Omental fat pad (tissue), 3 donors: ENCODE measurements at regions not wholly inside any gene's neighbourhood (a gene's known extent, or its start where the extent isn't known, plus 50 kb on each side); places are given as distances from the start of the nearest gene placed in this dataset.

Experiments used
- ATAC-seq: fragments of 150-250 bp; one replicate; pipeline ENCODE4 v1.9.1; 2016; ENCODE audit warnings: mild to moderate bottlenecking, moderate library complexity; ENCODE audit not compliant: low FRiP score
- DNase-seq: peaks from one replicate; pipeline ENCODE4 v3.0.0-alpha.2; 2019; ENCODE audit warnings: low spot score
- CTCF ChIP-seq, 3 donors: fragments of 450-650 bp; IDR thresholded peaks; one replicate each; pipeline ENCODE4 v1.5.1; 2016 to 2017; ENCODE audit warnings: antibody characterized with exemption in 3 of 3, mild to moderate bottlenecking in 3 of 3, moderate library complexity in 2 of 3

- TF ChIP-seq CTCF (IDR thresholded peaks at IDR 0.05) = no peak
- no peak for DNase-seq
- ATAC-seq = no peak
Observed at GRCh38 chr20:1831096-1831495, 64.1 kb upstream of the SIRPA start.

- no peak for TF ChIP-seq CTCF (IDR thresholded peaks at IDR 0.05)
- no peak for ATAC-seq
- DNase-seq = no peak
Observed at GRCh38 chr20:1830240-1830639, 65.0 kb upstream of the SIRPA start.

- no peak for TF ChIP-seq CTCF (IDR thresholded peaks at IDR 0.05)
Observed at GRCh38 chr20:1829531-1829930, 65.7 kb upstream of the SIRPA start.

GRCh38 chr20:1828786-1829131 lies 66.4 kb upstream of the SIRPA start:
- no peak for DNase-seq
- no peak for TF ChIP-seq CTCF (IDR thresholded peaks at IDR 0.05)
- ATAC-seq = no peak

More at GRCh38 chr20:1829531-1829930, 65.7 kb upstream of the SIRPA start:
- DNase-seq (no peak), ATAC-seq (no peak)

GRCh38 chr20:1827974-1828785 lies 67.0 kb upstream of the SIRPA start:
- ATAC-seq = no peak
- DNase-seq = no peak
- TF ChIP-seq CTCF (IDR thresholded peaks at IDR 0.05) = no peak

- DNase-seq = no peak
- no peak for TF ChIP-seq CTCF (IDR thresholded peaks at IDR 0.05)
- no peak for ATAC-seq
Observed at GRCh38 chr20:1827510-1827973, 67.7 kb upstream of the SIRPA start.

- DNase-seq (no peak), ATAC-seq (no peak)
- no peak for TF ChIP-seq CTCF (IDR thresholded peaks at IDR 0.05)
Observed at GRCh38 chr20:1825938-1826445, 69.2 kb upstream of the SIRPA start.
